B cell (primary cell): ENCODE measurements at regions not wholly inside any gene's neighbourhood (a gene's known extent, or its start where the extent isn't known, plus 50 kb on each side); places are given as distances from the start of the nearest gene placed in this dataset.

Experiments used
- ATAC-seq: fragments of 200-7000 bp; cut with Tn5 transposase; one replicate; pipeline ENCODE4 v1.10.0; 2021; ENCODE audit warnings: low read depth, mild to moderate bottlenecking, moderate number of reproducible peaks, moderate library complexity
- CTCF ChIA-PET: fragments of 350-600 bp; sonication (Branson Sonifier 250); formaldehyde crosslinking; loops from one replicate; lab custom pipeline; 2021; ENCODE audit warnings: antibody characterized with exemption, inconsistent platforms; lab: Charles Lee
- POLR2A ChIA-PET: fragments of 350-600 bp; sonication (Branson Sonifier 250); formaldehyde crosslinking; loops from one replicate; lab custom pipeline; 2021; ENCODE audit warnings: antibody characterized with exemption; lab: Charles Lee
- DNase-seq: peaks from one replicate; pipeline ENCODE4 v3.0.0; 2013
- H2AFZ ChIP-seq: 2 replicates; pipeline ENCODE4 v1.6.1; 2012; ENCODE audit warnings: mild to moderate bottlenecking, low read depth, low read length; ENCODE audit not compliant: insufficient read depth, poor library complexity, severe bottlenecking
- H3K27ac ChIP-seq, 2 donors: 1 replicate in 1 of 2; 2 replicates in 1 of 2; pipeline ENCODE4 v1.5.1; 2012 to 2013; ENCODE audit warnings: low read length in 2 of 2, mild to moderate bottlenecking in 2 of 2, moderate library complexity in 1 of 2
- H3K27me3 ChIP-seq, 4 experiments: fragments of 200-600 bp in 1 of 4; sonication (generic) in 1 of 4; replicated peaks in 1 of 4; 1 replicate in 2 of 4; 2 replicates in 2 of 4; pipeline versions ENCODE4 v1.6.1 to v1.7.0; 2013 to 2016; ENCODE audit warnings: low read length in 3 of 4, mild to moderate bottlenecking in 2 of 4, mixed read lengths in 1 of 4, moderate library complexity in 1 of 4; ENCODE audit not compliant: insufficient read depth in 4 of 4, control insufficient read depth in 3 of 4; ENCODE audit errors: control extremely low read depth in 1 of 4
- H3K36me3 ChIP-seq, 2 experiments: replicated peaks in 1 of 2; 1 replicate in 1 of 2; 2 replicates in 1 of 2; pipeline versions ENCODE4 v1.6.1 to v1.7.1; 2013; ENCODE audit warnings: low read length in 1 of 2; ENCODE audit not compliant: insufficient read depth in 2 of 2, control insufficient read depth in 1 of 2; ENCODE audit errors: control extremely low read depth in 1 of 2, extremely low read depth in 1 of 2
- H3K4me1 ChIP-seq, 2 donors: fragments of 200-600 bp in 1 of 2; sonication (generic) in 1 of 2; 1 replicate in 1 of 2; 2 replicates in 1 of 2; pipeline versions ENCODE4 v1.5.1 to v1.6.1; 2013 to 2017; ENCODE audit warnings: low read length in 2 of 2; ENCODE audit not compliant: control insufficient read depth in 2 of 2, insufficient read depth in 2 of 2
- H3K4me2 ChIP-seq: replicated peaks from 2 replicates; pipeline ENCODE3; 2012; ENCODE audit warnings: mild to moderate bottlenecking, low read depth, low read length; ENCODE audit not compliant: poor library complexity, severe bottlenecking
- H3K4me3 ChIP-seq, 5 experiments: fragments of 200-600 bp in 1 of 5; sonication (generic) in 1 of 5; 1 replicate in 3 of 5; 2 replicates in 2 of 5; pipeline versions ENCODE4 v1.5.1 to v1.7.0; 2011 to 2016; ENCODE audit warnings: low read length in 4 of 5, mild to moderate bottlenecking in 4 of 5, low read depth in 2 of 5, control low read depth in 1 of 5, moderate library complexity in 1 of 5; ENCODE audit not compliant: insufficient read depth in 1 of 5; ENCODE audit errors: control extremely low read depth in 1 of 5, extremely low read depth in 1 of 5
- H3K79me2 ChIP-seq: fragments of 200-600 bp; sonication (generic); one replicate; pipeline ENCODE4 v1.6.0; 2016; ENCODE audit warnings: low read length; ENCODE audit not compliant: control insufficient read depth, insufficient read depth
- H3K9ac ChIP-seq: fragments of 200-600 bp; sonication (generic); 2 replicates; pipeline ENCODE4 v1.6.1; 2017; ENCODE audit warnings: mild to moderate bottlenecking, low read length, moderate library complexity
- H3K9me3 ChIP-seq, 3 donors: one replicate each; pipeline versions ENCODE4 v1.6.1 to v1.7.1; 2013; ENCODE audit warnings: low read length in 2 of 3; ENCODE audit not compliant: control insufficient read depth in 2 of 3, insufficient read depth in 1 of 3; ENCODE audit errors: control extremely low read depth in 1 of 3
- H4K20me1 ChIP-seq: 2 replicates; pipeline ENCODE4 v1.6.0; 2012; ENCODE audit warnings: mild to moderate bottlenecking, low read length; ENCODE audit not compliant: insufficient read depth, control insufficient read depth, poor library complexity, severe bottlenecking
- H3K27ac Mint-ChIP-seq: one replicate; pipeline ENCODE4 v1.8.0; 2021; ENCODE audit warnings: mixed read lengths
- H3K27me3 Mint-ChIP-seq: one replicate; pipeline ENCODE4 v1.8.0; 2021; ENCODE audit warnings: mixed read lengths
- H3K4me1 Mint-ChIP-seq: one replicate; pipeline ENCODE4 v1.8.0; 2021; ENCODE audit warnings: mixed read lengths
- H3K4me3 Mint-ChIP-seq: one replicate; pipeline ENCODE4 v1.8.0; 2021; ENCODE audit warnings: mixed read lengths
- H3K9me3 Mint-ChIP-seq: one replicate; pipeline ENCODE4 v1.8.0; 2022; ENCODE audit warnings: mixed read lengths; ENCODE audit not compliant: insufficient read depth
- EZH2 ChIP-seq: IDR thresholded peaks from 2 replicates; pipeline ENCODE4 v1.6.1; 2012; ENCODE audit warnings: borderline replicate concordance, low read depth, mild to moderate bottlenecking, moderate library complexity, low read length; ENCODE audit not compliant: insufficient read depth, poor library complexity, severe bottlenecking
- WGBS: methylation state at CpG from one replicate; pipeline ENCODE4 v1.1.5; 2013; ENCODE audit warnings: missing lambda C conversion rate; ENCODE audit not compliant: insufficient coverage; 5-methylcytosine and 5-hydroxymethylcytosine counted together
- intact Hi-C: fragments of 100-400 bp; cut with micrococcal nuclease; formaldehyde crosslinking; loops from one replicate; pipeline ENCODE4 v1.10.0; 2022
- TF ChIP-seq, protein P1 (sequence below): fragments of 200-600 bp; IDR thresholded peaks from one replicate; pipeline ENCODE4 v1.8.0; 2022; ENCODE audit warnings: antibody characterized with exemption, mild to moderate bottlenecking

DNA sequence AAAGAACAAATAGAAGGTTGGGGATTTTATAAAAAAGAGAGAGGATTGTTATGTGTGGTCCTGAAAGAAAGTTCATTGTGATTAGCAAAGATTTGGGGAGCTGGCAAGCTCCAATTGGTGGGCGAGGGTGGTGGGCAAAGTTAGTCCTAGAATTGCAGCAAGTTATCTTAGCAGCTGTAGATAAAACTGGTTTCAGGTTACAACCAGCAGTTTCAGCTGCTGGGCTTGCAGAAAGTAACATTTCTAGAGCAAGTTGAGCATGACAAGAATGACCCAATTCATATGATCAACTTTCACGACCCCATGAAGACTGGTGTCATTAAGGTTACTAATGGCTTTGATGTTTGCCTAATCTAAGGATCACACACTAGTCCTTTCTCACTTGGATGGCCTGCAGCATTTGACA is 177.9 kb upstream of the NUDT4 start:
- Histone ChIP-seq H3K9me3 (no peaks in the 10 kb centered on the region), H3K4me2 (no peak overlapping the region), H3K36me3 (no peaks in the 10 kb centered on the region), H3K9ac (no peak overlapping the region), H3K27ac (no peak overlapping the region), H3K79me2 (no peaks in the 10 kb centered on the region), H3K4me3 (no peak overlapping the region), H2AFZ (no peak overlapping the region), H4K20me1 (no peaks in the 10 kb centered on the region), H3K4me1 (no peaks in the 10 kb centered on the region), H3K27me3 (no peaks in the 10 kb centered on the region)
- DNase-seq (no peak), ATAC-seq (no peak)
- Mint-ChIP-seq H3K4me1 (no peaks in the 10 kb centered on the region), H3K4me3 (no peak overlapping the region), H3K27ac (no peak overlapping the region), H3K27me3 (peaks cover 6% of the 10 kb centered on the region), H3K9me3 (peaks cover 2% of the 10 kb centered on the region)
- POLR2A ChIA-PET, result no interaction called here
- TF ChIP-seq EZH2, result no peak
- TF ChIP-seq, protein P1, sequence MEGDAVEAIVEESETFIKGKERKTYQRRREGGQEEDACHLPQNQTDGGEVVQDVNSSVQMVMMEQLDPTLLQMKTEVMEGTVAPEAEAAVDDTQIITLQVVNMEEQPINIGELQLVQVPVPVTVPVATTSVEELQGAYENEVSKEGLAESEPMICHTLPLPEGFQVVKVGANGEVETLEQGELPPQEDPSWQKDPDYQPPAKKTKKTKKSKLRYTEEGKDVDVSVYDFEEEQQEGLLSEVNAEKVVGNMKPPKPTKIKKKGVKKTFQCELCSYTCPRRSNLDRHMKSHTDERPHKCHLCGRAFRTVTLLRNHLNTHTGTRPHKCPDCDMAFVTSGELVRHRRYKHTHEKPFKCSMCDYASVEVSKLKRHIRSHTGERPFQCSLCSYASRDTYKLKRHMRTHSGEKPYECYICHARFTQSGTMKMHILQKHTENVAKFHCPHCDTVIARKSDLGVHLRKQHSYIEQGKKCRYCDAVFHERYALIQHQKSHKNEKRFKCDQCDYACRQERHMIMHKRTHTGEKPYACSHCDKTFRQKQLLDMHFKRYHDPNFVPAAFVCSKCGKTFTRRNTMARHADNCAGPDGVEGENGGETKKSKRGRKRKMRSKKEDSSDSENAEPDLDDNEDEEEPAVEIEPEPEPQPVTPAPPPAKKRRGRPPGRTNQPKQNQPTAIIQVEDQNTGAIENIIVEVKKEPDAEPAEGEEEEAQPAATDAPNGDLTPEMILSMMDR, result no peak
- WGBS, result 91% methylated on average over 2 of the region's 2 CpGs
- CTCF ChIA-PET, result no interaction called here
- intact Hi-C loops, result loop anchor here (2.0 kb wide), 1 partner anchor 19 kb away; no protein-coding TSS in a partner anchor

DNA sequence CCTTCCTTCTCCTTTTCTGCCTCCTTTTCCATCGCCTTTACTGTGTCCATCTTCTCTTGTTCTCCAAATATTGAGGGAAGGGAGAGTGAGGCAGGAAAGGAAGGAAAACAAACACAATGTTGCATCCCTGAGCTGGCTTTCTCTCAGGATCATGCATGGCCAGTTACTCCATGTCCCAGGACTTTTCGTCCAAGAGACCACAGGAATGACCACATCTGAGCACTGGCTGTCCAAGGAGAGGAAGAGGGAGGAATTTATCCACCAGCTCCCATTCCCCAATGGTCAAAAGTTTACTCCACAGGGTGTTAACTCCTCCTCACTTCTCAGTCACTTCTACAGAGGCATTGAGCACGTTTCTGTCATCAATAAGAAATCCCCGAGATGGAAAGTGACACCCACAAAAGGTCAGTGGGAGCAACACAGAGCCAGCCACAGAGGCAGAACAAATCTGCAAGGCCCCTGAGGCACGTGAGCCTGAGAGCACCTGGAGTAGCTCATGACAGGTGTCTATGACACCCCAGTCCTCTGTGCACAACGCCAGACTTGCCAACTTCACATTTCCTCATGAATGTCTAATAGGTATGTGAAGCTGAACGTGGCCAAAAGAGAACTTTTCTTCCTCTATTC is 177.3 kb upstream of the NUDT4 start:
- TF ChIP-seq, protein P1, result no peak
- no peak for TF ChIP-seq EZH2
- 81% methylated on average over 5 of the region's 7 CpGs for WGBS
- H3K27ac ChIP-seq, result no peak overlapping the region
- H2AFZ ChIP-seq, result no peak overlapping the region
- intact Hi-C loops, result no loop called here
- H3K4me3 ChIP-seq, result no peak overlapping the region
- H3K36me3 ChIP-seq, result no peaks in the 10 kb centered on the region
- peaks cover 6% of the 10 kb centered on the region for H3K27me3 Mint-ChIP-seq
- peaks cover 2% of the 10 kb centered on the region for H3K9me3 Mint-ChIP-seq
- ATAC-seq (no peak), DNase-seq (no peak)
- CTCF ChIA-PET, result no interaction called here
- no peak overlapping the region for H3K4me3 Mint-ChIP-seq
- no peaks in the 10 kb centered on the region for H3K79me2 ChIP-seq
- H3K4me1 ChIP-seq, result no peaks in the 10 kb centered on the region
- no peak overlapping the region for H3K27ac Mint-ChIP-seq
- no peak overlapping the region for H3K9ac ChIP-seq
- H3K4me2 ChIP-seq, result no peak overlapping the region
- H3K27me3 ChIP-seq, result no peaks in the 10 kb centered on the region
- H3K9me3 ChIP-seq, result no peaks in the 10 kb centered on the region
- no peaks in the 10 kb centered on the region for H3K4me1 Mint-ChIP-seq
- POLR2A ChIA-PET, result no interaction called here
- no peaks in the 10 kb centered on the region for H4K20me1 ChIP-seq
